GM21723 (cell line): ENCODE measurements at regions not wholly inside any gene's neighbourhood (a gene's known extent, or its start where the extent isn't known, plus 50 kb on each side); places are given as distances from the start of the nearest gene placed in this dataset.
"Not testable (repeated sequence)": the region's sequence is repeated elsewhere in the genome, so short reads cannot be mapped to it uniquely, and the experiment has no call there.

Experiments
- ATAC-seq: cut with Tn5 transposase; IDR thresholded peaks from one replicate; pipeline ENCODE4 v1.9.1; 2021; ENCODE audit warnings: mild to moderate bottlenecking, moderate library complexity; ENCODE audit not compliant: unreplicated experiment

DNA sequence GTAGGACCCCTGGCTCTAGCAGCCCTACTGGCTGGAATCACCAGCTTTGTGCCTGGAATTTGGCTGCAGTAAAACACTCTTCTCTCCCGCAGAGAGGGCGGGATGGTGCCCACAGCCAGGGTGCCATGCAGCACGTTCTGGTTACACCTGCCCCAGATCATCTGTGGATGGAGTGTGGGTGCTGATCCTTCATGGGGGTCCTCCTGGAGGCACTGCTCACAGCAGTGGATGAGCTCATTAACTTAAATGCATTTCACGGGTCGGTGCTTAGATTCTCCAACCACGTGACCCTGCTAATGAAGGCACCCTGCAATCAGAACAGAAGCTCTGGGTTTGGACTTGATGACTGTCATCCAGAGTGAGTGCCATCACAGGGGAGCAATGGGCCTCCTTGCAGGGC lies 138.6 kb upstream of the AFDN start:
- no peak for ATAC-seq

DNA sequence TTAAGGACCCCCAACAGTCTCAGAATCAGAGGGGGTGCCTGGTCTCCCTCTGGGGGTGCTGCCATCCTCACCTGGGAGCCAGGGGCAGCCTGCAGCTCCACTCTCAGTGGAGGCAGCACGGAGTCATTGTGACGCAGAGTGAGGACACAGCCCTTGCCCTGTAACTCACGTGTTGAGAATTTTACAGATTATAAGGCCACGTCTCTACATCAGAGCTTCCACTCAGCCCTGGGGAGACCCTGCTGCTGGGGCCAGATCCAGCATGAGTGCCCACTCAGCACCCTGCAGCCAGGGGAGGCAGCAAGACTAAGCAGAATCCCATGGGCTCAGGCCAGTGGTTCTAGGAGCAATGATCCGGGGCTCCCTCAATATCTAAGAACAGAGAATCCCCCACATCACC lies 137.4 kb upstream of the AFDN start:
- no peak for ATAC-seq

DNA sequence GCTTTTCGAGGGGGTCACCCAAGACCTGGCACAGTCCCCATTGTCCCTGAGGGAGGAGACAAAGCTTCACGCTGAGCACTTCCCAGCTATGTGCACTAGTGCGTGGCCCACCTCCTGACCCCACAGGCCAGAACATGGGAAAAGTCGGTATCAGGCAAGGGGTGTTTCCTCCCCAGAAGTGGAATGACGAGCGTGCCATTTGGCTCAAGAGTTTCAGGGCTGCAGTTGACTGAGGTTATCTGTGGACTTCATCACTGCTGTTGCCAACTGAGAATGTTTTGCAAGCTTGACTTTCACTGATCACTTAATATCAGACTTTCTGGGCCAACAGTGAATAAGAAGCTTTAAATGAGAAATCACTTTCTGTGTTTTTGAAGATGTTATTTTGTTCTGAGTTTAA lies 137.0 kb upstream of the AFDN start:
- no peak for ATAC-seq

DNA sequence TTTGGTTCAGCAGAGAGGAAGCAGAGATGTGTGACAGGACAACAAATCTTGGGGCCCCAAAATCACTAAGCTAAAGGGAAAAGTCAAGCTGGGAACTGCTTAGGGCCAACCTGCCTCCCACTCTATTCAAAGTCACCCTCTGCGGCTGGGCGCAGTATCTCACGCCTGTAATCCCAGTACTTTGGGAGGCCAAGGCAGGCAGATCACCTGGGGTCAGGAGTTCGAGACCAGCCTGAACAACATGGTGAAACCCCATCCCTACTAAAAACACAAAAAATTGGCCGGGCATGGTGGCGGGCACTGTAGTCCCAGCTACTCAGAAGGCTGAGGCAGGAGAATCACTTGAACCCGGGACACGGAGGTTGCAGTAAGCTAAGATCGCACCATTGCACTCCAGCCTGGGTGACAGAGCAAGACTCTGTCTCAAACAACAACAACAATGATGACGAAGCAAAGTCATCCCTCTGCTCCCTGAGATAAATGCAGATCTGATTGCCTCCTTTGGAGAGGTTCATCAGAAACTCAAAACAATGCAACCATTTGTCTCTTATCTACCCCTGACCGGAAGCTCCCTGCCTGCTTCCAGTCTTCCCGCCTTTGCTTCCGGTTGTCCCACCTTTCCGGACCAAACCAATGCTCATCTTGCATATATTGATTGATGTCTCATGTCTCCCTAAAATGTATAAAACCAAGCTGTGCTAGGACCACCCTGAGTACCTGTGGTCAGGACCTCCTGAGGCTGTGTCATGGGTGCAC lies 136.4 kb upstream of the AFDN start:
- not testable (repeated sequence) for ATAC-seq

DNA sequence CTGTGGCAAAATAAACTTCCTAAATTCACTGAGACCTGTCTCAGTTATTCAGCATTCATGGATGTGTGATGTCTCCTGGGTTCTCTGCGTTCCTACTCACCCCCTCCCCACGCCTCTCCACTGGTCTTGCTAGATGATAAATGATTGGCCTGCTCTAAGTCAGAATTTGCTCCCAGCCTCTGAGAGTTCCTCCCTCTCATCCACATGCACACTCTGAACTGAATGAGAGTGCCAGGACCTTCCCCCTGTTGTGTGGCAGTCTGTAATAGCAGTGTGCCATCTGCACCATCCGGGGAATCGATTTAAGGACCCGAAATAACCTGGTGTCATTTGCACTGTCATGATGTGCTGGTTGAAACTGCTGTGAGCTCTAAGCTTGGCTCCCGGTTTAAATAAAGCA lies 135.8 kb upstream of the AFDN start:
- ATAC-seq, result no peak

DNA sequence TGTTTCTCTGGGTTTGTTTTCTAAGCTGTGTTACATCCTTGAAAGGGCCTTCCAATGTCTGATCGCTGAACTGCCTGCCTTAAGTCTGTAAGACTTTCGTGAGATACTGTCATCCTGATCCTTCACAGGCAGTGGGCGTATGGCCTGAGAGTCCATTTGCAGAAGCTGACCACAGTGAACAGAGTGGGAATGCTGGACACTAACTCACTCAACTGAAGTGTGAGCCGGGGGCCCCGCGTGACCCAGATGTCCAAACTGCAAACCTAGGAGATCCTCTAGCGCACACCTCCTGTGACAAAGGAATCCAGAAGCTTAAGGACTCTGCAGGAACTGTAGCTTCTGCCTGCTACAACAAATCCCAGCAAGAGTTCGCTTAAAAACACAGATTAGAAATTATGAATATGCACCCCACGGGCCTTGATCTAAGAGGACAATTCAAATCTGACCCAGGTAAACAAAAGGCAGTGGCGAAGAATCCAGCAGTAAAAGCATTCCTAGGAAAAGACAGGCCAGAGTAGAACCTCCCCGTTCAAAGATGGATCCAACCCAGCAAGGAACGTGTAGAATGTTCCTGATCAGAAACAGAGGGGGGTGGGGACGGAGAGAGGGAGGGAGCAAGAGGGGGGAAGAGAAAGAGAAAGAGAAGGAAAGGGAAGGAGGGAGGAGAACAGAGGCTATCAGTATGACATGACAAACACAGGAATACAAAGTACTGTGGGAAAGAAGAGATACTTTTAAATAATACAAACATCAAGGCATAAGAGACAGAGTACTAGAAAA lies 135.0 kb upstream of the AFDN start:
- no peak for ATAC-seq

DNA sequence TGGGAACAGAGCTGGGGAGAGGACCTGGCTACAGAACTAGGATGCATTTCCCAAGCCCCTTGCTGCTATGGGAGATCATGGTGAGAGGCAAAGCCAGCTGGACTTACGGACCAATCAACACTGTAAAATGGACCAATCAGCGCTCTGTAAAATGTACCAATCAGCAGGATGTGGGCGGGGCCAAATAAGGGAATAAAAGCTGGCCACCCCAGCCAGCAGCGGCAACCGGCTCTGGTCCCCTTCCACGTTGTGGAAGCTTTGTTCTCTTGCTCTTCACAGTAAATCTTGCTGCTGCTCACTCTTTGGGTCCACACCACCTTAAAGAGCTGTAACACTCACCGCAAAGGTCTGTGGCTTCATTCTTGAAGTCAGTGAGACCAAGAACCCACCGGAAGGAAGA lies 133.2 kb upstream of the AFDN start:
- ATAC-seq, result not testable (repeated sequence)

DNA sequence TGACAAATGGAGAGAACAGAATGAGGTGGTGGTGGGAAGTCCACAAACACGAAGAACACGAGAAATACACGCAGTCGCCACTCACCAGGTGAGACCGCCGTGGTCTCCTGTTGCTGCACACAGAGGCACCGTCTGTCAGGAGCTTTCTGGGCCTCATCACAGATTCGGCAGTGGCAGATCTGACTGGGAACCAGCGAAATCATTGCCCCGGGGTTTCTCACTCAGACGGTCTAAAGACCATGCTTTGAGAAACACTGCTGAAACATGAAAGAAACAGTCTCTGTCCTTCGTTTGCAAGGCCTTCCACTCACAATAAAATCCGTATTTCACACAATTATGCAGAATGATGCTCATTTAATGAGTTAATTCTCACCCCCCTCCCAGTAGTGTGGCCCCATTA lies 130.9 kb upstream of the AFDN start:
- ATAC-seq, result no peak

DNA sequence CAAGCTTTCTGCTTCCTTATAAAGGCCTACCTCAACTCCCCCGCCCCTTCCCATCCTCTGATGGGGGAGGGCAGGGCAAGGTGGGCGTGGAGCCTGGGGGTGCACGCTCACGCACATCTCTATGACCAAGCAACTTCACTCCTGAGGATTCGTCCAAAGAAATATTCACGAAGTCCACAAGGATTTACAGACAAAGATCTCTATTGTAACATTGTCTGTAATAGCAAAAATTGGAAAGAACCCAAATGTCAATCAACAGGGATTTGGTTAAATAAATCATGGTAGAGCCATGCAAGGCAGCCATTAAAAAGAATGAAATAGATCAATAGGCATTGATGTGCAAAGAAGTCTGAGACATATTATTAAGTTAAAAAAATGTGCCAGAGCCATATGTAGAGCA lies 130.4 kb upstream of the AFDN start:
- ATAC-seq, result no peak

DNA sequence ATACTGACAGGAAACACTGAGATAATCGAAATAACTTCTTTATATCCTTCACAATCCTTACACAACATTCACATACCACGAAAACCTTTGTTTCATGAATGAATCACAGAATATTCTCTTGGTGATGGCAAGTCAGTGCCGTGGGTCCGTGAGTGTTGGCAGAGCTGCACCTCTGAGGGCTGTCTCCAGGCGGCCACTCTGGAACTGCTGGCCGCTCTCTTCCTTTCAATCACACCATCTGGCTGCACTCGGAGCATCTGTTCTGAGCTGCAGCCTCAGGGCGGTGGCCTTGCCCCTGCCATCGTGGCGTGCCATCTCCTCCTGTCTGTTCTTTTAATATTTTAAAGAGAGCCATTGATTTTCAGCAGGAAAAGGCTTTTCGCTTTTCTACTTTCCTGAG lies 129.4 kb upstream of the AFDN start:
- ATAC-seq, result no peak

DNA sequence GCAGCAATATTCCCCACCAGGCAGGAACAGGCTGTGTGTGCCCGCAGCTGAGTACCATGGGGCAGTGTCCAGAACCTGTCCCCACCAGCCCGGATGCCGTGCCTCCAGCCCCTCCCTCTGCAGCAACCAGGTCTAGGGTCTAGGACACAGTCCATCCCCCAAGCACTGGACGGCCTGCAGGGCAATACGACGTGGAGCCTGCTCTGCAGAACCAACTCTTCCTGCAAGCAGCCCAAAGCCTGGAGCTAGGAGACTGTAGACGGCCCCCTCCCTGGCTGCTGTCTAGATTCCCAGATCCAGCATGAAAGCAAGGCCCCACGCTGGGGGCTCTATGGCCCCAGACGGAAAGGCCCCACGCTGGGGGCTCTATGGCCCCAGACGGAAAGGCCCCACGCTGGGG lies 128.2 kb upstream of the AFDN start:
- no peak for ATAC-seq

DNA sequence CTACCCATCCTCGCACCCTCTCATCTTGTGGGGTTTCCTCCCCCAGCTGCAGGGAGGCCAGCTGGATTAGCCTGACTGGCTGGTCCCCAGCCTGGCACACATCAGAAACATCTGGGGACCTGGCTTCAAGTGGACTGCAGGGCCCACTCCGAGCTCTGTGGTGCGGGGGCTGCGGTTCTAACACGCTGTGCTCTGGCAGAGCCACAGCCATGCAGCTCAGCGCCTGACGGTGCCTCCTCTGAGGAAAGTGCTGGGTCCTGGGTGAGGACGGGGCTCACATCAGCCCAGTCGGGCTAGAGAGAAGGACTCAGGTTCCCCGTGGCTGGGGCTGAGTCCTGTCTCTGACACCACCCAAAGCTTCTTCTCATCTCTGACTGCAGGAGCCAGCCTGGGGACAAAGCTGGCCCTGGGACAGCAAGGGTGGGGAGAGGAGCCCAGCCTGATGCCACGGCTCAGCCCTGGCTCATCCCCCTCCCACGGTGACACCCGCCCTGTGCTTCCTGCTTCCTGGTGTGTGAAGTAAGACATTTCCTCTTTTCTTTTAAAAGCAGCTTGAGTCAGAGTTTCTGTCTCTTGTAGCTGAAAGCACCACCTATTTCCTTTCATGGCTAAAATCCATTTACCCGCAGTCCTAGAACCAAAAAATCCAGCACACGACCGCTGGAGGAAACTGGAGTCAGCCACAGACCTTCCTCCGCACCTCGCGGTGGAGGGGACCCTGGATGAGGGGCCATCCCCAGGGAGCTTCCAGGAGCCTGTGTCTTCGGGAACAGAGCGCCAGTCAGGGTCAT lies 127.4 kb upstream of the AFDN start:
- peak; percentile 95 for ATAC-seq

DNA sequence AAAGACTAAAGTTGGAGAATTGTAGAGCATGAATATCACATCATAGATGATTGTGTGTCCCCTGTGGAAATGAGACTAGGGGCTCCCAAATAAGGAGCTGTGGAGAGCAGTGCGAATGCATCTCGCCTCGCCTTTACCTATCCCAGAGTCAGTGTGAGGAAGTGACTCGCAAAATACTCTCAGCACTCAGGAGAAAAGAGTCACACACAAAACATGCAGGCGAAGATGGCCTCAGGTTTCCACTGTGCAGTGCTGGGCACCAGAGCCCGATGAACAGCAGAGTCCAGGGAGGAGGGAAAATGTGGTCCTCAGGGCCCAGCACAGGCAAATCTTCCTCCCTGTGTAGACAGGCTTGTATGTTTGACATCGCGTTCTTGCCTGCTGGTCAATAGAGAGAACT lies 126.5 kb upstream of the AFDN start:
- ATAC-seq, result no peak

DNA sequence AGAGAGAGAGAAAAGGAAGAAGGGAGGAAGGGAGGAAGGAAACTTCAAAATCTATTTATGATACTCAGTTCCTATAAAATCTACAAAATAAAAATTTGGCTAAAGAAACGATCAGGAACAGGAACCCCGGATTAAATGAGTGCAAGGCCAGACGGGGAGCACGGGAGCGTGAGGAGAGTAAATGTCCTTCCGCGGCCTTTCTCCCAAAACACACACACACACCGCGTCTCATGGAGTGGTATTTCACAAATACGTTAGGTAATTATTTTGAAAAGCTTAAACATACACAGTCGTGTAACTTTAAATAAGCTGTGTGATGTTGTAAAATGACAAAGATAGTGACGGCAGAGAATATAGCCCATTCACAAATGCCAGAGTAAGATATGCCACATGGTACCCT lies 125.7 kb upstream of the AFDN start:
- ATAC-seq, result no peak

DNA sequence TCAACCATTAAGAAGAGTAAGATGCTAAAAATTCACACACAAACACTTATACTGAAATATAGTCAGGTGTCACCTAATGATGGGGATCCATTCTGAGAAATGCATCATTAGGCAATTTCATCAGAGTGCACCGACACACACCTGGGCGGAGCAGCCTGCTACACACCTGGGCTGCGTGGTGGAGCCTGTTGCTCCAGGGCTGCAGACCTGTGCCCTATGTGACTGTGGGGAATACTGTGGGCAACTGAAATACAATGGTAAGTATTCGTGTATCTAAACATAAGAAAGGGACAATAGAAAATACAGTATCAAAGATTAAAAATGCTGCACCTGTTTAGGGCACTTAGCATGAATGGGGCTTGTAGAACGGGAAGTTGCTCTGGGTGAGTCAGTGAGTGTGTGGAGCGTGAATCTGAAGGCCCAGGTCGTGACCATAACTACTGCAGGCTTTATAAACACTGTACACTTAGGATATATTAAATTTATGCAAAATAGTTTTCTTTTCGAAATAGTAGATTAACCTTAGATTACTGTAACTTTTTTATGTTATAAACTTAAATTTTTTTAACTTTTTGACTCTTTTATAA lies 124.4 kb upstream of the AFDN start:
- ATAC-seq, result no peak

DNA sequence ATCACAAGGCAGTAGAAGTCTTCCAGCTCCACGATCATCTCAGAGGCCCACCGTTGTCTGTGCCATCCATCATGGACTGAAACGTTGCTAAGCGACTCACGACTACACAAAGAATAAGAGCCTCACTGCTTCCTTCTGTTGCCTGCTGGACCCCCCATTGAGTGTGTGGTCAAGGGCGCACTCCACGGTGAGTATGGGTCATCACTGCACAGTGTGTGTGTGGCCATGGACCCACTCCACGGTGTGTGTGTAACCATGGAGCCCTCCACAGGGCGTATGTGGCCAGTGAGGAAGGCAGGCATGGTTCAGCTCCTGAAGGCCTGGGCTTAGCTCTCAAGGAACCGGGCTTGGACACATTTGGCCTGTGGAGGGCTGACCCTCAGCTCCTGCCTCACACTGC lies 123.4 kb upstream of the AFDN start:
- ATAC-seq, result no peak

DNA sequence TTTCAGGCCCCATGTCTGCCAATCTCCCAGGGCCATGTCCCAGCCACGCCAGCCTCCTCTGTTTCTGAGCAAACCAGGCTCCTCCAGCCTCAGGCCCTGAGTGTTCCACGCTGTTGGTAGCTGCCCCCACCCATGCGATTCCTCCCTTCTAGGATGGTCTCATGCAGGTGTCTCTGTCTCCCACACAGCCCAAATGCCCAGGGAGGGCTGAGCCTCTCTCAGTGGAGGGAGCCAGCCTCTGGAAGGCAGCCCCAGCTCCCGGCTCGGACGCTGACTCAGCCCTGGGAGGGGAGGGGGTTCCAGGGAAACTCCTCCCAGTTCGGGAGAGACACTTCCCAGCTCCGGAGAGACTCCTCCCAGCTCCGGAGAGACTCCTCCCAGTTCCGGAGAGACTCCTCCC lies 122.9 kb upstream of the AFDN start:
- ATAC-seq, result no peak

DNA sequence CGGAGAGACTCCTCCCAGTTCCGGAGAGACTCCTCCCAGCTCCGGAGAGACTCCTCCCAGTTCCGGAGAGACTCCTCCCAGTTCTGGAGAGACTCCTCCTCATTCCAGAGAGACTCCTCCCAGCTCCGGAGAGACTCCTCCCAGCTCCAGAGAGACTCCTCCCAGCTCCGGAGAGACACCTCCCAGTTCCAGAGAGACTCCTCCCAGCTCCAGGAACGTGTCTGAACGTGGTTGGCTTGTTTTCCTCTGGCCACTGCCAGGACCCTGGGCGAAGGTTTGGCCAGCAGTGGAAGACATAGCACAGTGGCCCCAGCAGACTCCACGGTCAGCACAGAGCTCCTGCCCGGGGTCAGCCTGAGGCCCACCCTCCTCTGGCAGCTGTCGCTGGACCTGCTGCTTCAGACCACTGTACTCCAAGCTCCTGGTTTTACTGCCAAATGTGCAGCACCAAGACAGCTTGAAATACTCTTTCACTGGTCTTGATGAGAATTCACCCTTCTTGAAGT lies 122.3 kb upstream of the AFDN start:
- no peak for ATAC-seq

DNA sequence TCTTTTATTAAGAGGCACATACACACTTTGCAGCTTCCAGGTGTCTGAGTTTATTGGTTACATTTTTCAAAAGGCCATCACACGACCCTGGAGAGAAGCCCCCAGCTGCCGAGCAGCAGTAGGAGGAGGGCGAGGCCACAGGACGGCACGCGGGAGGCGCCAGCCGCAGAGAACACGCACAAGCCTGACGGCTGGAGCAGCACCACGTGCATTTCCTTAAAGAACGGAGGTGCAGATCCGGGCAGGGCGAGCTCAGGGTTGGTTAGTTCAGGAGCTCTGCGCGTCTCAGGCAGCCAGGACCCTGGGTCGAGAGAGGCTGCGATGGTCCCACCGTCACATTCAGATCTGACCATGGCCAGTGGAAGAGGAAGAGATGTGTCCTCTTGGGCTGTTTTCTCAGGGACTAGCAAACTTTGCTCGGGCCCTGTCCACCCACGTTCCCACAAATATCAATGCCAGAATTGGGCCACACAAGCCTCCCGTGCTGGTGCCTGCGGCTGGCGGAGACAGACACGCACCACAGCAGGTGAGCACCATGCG lies 121.4 kb upstream of the AFDN start:
- no peak for ATAC-seq

DNA sequence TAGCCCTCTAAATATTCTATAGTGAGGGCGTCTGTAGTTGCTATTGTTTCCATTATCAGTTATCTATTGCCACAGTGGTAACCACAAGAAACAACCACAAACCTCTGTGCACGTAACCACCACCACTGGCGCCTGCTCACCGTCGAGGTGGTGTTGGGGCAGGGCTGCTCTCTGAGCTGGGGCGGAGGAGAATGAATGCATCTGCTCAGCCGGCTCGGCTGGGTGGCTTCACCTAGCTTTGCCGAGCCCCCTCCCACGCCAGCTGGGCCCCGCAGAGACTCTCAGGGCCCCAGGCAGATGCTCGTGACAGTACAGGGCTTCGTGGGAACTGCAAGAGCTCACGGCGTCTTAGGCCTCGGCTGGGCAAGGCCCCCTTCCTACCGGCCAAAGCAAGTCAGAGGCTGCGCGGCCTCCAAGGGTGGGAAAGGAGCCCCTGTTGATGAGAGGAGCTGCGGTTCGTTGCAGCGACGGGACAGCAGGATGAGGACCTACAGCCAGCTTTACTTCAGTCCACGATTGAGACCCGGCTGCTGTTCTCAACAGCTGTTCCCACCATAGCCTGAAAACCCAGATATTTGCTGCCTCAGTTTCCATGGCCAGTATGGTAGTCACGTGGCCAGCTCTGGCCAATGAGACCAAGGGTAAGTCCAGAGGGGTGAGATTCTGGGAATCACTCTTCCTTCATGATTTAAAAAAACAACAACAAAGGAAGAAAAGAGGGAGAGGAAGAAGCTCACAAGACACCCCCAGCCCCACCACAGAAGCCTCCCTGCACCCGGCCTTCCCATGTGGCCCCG lies 120.2 kb upstream of the AFDN start:
- peak; percentile 95 for ATAC-seq
